ENCODE measurements at regions not wholly inside any gene's neighbourhood (a gene's known extent, or its start where the extent isn't known, plus 50 kb on each side); places are given as distances from the start of the nearest gene placed in this dataset.

- no peaks in the 10 kb centered on the region for H3K36me3 ChIP-seq
- no peak overlapping the region for H3K27ac ChIP-seq
- TF ChIP-seq POLR2A (IDR thresholded peaks at IDR 0.05) = no peak
- no peak for TF ChIP-seq CTCF (IDR thresholded peaks at IDR 0.05 in 4 of 5, conservative IDR thresholded peaks at IDR 0.05 in 1 of 5)
- no peak for DNase-seq
- no peak overlapping the region for H3K4me3 ChIP-seq
- H3K27me3 ChIP-seq = no peaks in the 10 kb centered on the region
- intact Hi-C loops (cut with DNase I; ENCODE audit: low total_unique reads) = no loop called here
- ATAC-seq = no peak
- in situ Hi-C loops (cut with MboI; ENCODE audit: low sequenced_read_pairs in 4 of 4) = no loop called here
- peaks cover 0 to 4% (median 0%) of the 10 kb centered on the region in 3 donors for H3K9me3 ChIP-seq
- peaks cover 17 to 19% of the 10 kb centered on the region in 2 donors for H3K4me1 ChIP-seq
These were observed 282.7 kb upstream of the PRDM1 start for GRCh38 chr6:105803442-105803841.

- in situ Hi-C loops (cut with MboI; ENCODE audit: low sequenced_read_pairs in 4 of 4) (no loop called here), intact Hi-C loops (cut with DNase I; ENCODE audit: low total_unique reads) (no loop called here)
- DNase-seq (no peak), ATAC-seq (no peak)
- Histone ChIP-seq H3K27ac (no peak overlapping the region), H3K4me1 (peaks cover 25 to 26% of the 10 kb centered on the region in 2 donors), H3K9me3 (peaks cover 0 to 4% (median 0%) of the 10 kb centered on the region in 3 donors), H3K4me3 (no peak overlapping the region), H3K36me3 (no peaks in the 10 kb centered on the region), H3K27me3 (no peaks in the 10 kb centered on the region)
- no peak for TF ChIP-seq CTCF (IDR thresholded peaks at IDR 0.05 in 4 of 5, conservative IDR thresholded peaks at IDR 0.05 in 1 of 5)
- TF ChIP-seq POLR2A (IDR thresholded peaks at IDR 0.05) = no peak
These were observed 283.4 kb upstream of the PRDM1 start for GRCh38 chr6:105802703-105803102.

DNA sequence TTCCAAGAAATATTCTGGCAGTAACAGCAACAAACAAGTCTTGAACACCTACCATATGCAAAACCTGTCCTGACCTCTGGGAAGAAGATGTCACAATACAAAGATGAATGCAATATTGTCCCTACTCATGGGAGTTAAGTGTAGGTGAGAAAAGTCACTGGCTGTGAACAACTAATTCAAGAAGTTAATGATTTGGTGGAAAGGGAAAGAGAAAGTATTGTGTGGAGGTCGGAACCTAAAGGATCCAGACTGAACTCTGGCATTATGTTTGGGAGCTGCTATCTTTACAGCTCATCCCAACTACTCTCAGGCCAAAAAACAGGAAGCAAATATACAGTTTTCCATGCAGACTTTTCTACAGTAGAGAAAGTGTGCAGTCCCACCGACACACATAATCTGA, 285.3 kb upstream of the PRDM1 start:
- DNase-seq = no peak
- H3K9me3 ChIP-seq = peaks cover 0 to 4% (median 0%) of the 10 kb centered on the region in 3 donors
- H3K36me3 ChIP-seq = no peaks in the 10 kb centered on the region
- no peaks in the 10 kb centered on the region for H3K27me3 ChIP-seq
- no peak overlapping the region for H3K4me3 ChIP-seq
- intact Hi-C loops (cut with DNase I; ENCODE audit: low total_unique reads) (no loop called here), in situ Hi-C loops (cut with MboI; ENCODE audit: low sequenced_read_pairs in 4 of 4) (no loop called here)
- TF ChIP-seq POLR2A (IDR thresholded peaks at IDR 0.05) (no peak), CTCF (IDR thresholded peaks at IDR 0.05 in 4 of 5, conservative IDR thresholded peaks at IDR 0.05 in 1 of 5) (no peak)
- no peak for ATAC-seq
- no peak overlapping the region for H3K27ac ChIP-seq
- peaks cover 40 to 45% of the 10 kb centered on the region in 2 donors for H3K4me1 ChIP-seq

DNA sequence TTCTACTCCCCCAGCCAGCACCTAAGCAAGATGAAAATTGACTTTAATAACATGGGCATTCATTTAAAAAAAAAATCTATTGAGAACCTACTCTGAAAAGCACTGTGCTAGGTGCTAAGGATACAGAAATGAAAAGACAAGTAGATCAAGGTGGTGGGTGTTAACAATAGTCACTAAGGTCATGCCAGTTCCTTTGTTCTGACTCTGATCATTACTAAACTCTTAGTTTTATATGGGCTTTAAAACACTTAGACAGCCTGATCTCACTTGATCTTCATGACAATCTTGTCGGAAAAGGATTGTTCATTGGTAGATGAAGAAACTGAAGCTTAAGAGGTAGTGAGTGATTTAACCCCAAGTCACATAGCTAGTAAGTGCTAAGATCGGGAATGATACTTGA, 285.7 kb upstream of the PRDM1 start:
- ATAC-seq (no peak), DNase-seq (no peak)
- Histone ChIP-seq H3K27ac (peak overlapping the region in 3 of 4 donors; percentile 5 to 91 (median 16)), H3K27me3 (no peaks in the 10 kb centered on the region), H3K36me3 (no peaks in the 10 kb centered on the region), H3K4me1 (peaks cover 40 to 49% of the 10 kb centered on the region in 2 donors), H3K4me3 (no peak overlapping the region), H3K9me3 (peaks cover 0 to 4% (median 0%) of the 10 kb centered on the region in 3 donors)
- TF ChIP-seq CTCF (IDR thresholded peaks at IDR 0.05 in 4 of 5, conservative IDR thresholded peaks at IDR 0.05 in 1 of 5) (no peak), POLR2A (IDR thresholded peaks at IDR 0.05) (no peak)
- intact Hi-C loops (cut with DNase I; ENCODE audit: low total_unique reads) (no loop called here), in situ Hi-C loops (cut with MboI; ENCODE audit: low sequenced_read_pairs in 4 of 4) (no loop called here)

GRCh38 chr6:105799056-105799455, 287.1 kb upstream of the PRDM1 start:
- in situ Hi-C loops (cut with MboI; ENCODE audit: low sequenced_read_pairs in 4 of 4) = loop anchor here in 1 of 4 donors (10.0 kb wide), 1 partner anchor 196 kb away; no protein-coding TSS in a partner anchor

More at GRCh38 chr6:105799056-105799455, 287.1 kb upstream of the PRDM1 start:
- no peak for TF ChIP-seq POLR2A (IDR thresholded peaks at IDR 0.05)
- no peak for TF ChIP-seq CTCF (IDR thresholded peaks at IDR 0.05 in 4 of 5, conservative IDR thresholded peaks at IDR 0.05 in 1 of 5)
- Histone ChIP-seq H3K9me3 (peaks cover 0 to 4% (median 0%) of the 10 kb centered on the region in 3 donors), H3K27ac (peak overlapping the region; percentile 81 to 91 (median 88)), H3K4me3 (no peak overlapping the region), H3K27me3 (no peaks in the 10 kb centered on the region), H3K4me1 (peaks cover 52 to 53% of the 10 kb centered on the region in 2 donors), H3K36me3 (no peaks in the 10 kb centered on the region)
- peak; percentile 73 to 81 for DNase-seq
- intact Hi-C loops (cut with DNase I; ENCODE audit: low total_unique reads) = loop anchor here (5.0 to 10.0 kb wide), 3 partner anchors 193 to 1696 kb away; partner anchors contain the start of gene SOBP
- peak; percentile 77 for ATAC-seq

All from gastrocnemius medialis (tissue), 4 donors.